OCI-LY7 (cell line): ENCODE measurements at regions not wholly inside any gene's neighbourhood (a gene's known extent, or its start where the extent isn't known, plus 50 kb on each side); places are given as distances from the start of the nearest gene placed in this dataset.

Source experiments
- EZH2phosphoT487 ChIP-seq: fragments of 200-600 bp; sonication (generic); IDR thresholded peaks from 2 replicates; pipeline ENCODE4 v1.6.1; 2018; ENCODE audit warnings: low read depth, borderline replicate concordance, mild to moderate bottlenecking, mixed run types, antibody characterized with exemption, low read length, moderate library complexity, mixed read lengths
- TF ChIP-seq, protein P1 (sequence below): fragments of 200-600 bp; sonication (generic); conservative IDR thresholded peaks from 2 replicates; pipeline ENCODE4 v1.5.1; 2014; ENCODE audit warnings: mild to moderate bottlenecking, antibody characterized with exemption, low read length, moderate library complexity, mixed read lengths

DNA sequence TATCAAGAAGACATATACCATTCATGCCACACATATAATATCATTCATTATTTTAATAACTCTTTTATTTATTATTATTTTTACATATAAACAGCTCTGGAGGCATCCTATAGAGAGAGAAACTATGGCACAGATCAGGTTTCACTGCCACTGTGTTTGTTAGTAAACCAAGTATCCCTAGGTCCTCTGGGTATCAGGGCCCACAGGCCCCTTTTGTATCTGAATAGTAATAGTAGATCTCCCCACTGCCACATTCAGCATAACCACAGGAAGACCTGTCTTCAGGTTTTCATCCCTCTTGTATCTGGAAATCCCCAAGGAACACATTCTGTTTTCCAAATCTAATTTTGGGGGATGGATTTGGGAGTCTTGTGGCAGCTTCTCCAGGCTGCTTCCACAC lies 94.0 kb downstream of the SPATA31D1 start:
- TF ChIP-seq, protein P1, sequence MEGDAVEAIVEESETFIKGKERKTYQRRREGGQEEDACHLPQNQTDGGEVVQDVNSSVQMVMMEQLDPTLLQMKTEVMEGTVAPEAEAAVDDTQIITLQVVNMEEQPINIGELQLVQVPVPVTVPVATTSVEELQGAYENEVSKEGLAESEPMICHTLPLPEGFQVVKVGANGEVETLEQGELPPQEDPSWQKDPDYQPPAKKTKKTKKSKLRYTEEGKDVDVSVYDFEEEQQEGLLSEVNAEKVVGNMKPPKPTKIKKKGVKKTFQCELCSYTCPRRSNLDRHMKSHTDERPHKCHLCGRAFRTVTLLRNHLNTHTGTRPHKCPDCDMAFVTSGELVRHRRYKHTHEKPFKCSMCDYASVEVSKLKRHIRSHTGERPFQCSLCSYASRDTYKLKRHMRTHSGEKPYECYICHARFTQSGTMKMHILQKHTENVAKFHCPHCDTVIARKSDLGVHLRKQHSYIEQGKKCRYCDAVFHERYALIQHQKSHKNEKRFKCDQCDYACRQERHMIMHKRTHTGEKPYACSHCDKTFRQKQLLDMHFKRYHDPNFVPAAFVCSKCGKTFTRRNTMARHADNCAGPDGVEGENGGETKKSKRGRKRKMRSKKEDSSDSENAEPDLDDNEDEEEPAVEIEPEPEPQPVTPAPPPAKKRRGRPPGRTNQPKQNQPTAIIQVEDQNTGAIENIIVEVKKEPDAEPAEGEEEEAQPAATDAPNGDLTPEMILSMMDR = no peak
- TF ChIP-seq EZH2phosphoT487 = no peak
